ENCODE measurements at regions not wholly inside any gene's neighbourhood (a gene's known extent, or its start where the extent isn't known, plus 50 kb on each side); places are given as distances from the start of the nearest gene placed in this dataset.
"Not testable (repeated sequence)": the region's sequence is repeated elsewhere in the genome, so short reads cannot be mapped to it uniquely, and the experiment has no call there.

DNA sequence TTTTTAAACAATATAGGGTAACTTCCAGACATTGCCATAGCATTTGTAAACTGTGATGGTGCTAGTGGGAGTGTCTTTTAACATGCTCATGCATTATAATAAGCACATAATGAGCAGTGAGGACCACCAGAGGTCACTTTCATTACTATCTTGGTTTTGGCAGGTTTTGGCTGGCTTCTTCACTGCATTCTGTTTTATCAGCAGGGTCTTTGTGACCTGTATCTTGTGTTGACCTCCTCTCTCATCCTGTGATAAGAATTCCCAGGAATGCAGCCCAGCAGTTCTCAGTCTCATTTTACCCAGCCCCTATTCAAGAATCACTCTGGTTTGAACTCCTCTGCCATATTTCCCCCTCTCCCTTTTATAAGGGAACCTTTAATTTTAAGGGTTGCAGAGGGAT lies 91.3 kb downstream of the ZNF467 start:
- no peak for DNase-seq

GRCh38 chr7:149681274-149681673 lies 92.1 kb downstream of the ZNF467 start:
- DNase-seq: no peak

DNA sequence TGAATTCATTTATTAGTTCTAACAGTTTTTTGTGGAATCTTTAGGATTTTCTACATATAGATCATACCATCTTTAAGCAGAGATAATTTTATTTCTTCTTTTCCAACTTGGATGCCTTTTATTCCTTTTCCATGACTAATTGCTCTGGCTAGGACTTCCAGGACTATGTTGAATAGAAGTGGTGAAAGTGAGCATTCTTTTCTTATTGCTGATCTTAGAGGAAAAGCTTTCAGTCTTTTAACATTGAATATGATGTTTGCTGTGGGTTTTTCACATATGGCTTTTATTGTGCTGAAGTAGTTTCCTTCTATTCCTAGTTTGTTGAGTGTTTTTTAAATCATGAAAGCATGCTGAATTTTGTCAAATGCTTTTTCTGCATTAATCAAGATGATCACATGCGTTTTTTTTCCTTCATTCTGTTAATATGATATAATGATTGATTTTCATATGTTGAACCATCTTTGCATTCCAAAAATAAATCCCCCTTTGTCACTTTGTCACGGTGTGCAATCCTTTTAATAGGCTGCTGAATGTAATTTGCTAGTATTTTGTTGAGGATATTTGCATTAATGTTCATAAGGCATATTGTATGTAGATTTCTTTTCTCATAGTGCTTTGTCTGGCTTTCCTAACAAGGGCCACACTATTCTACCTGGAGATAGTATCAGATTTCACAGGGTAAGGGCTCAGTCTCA lies 92.9 kb downstream of the ZNF467 start:
- no peak for DNase-seq

- not testable (repeated sequence) for DNase-seq
Measured at GRCh38 chr7:149674728-149675385, 98.5 kb downstream of the ZNF467 start.

GRCh38 chr7:149673006-149673405 lies 100.4 kb downstream of the ZNF467 start:
- no peak for DNase-seq

DNA sequence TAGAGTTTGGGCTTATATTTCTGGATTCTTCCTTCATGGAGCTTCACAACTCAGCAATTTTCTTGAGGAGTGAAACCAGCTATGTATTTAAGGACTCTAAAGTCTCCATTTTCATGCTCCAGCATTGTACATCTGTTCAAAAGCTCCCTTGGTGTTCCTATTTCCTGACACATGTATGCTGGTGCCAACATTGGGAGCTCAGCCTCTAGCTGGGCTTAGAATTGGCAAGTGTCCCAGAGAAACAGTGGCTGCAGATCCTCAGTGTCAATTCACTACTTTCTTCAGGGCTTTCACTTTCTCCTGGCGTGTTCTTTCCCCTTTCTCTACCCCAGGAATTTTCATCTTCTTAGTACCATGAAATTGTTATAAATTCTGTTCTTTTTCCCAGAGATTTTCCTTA lies 103.1 kb downstream of the ZNF467 start:
- DNase-seq: peak; percentile 51

GRCh38 chr7:149669121-149669818 lies 104.1 kb downstream of the ZNF467 start:
- DNase-seq: no peak

GRCh38 chr7:149666360-149666945 lies 106.9 kb downstream of the ZNF467 start:
- DNase-seq: no peak

GRCh38 chr7:149665618-149666017 lies 107.8 kb downstream of the ZNF467 start:
- not testable (repeated sequence) for DNase-seq

- DNase-seq: no peak
Measured at GRCh38 chr7:149664666-149665065, 108.7 kb downstream of the ZNF467 start.

DNA sequence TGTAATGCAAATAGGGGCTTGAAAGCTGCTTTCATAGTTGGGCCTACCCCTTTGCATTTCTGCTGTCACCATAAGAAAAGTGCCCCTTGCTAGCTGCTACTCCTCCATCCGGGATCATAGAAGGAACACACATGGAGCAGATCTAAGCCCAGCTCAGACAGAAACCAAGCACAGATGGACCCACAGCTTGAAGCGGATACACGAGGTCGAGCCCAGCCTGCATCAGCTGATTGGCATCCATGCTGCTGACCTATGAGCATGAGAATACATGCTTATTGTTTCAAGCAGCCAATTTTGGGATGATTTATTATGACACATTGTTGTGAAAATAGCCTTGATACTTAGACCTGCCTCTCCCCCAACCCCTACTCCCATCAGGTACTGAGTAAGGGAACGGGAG lies 109.2 kb downstream of the ZNF467 start:
- no peak for DNase-seq

DNA sequence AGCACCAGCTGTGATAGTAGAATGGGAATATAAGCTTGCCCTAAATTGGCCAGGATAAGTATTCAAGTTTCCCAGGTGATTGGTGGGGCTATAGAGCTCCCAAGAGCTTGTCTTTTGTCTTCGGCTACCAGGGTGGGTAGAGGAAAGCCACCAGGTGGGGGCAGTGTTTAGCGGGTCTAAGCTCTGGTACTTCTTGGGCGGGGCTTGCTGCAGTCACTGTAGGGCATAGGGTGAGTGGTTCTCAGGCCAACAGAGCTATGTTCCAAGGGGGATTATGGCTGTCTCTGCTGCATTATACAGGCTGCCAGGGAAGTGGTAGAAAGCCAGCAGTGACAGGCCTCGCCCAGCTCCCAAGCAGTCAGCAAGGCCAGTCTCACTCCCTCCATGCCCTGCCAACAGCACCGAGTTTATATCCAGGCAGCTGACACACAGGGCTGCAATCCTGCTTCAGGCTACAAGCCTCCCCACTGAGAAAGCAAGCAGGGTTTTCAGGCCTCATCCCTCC lies 110.7 kb downstream of the ZNF467 start:
- peak; percentile 43 for DNase-seq

DNA sequence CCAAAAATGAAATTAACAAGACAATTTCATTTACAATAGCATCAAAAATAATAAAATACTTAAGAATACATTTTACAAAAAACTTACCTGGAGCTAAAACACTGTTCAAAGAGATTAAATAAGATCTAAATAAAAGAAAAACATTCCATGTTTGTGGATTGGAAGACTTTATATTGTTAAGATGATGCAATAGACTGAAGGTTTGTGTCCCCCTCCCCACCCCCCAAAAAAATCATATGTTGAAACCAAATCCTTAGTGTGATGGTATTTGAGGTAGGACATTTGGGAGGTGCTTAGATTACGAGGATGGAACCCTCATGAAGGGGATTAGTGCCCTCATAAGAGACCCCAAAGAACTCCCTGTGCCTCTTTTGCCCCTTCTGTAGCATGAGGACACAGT lies 117.6 kb downstream of the ZNF467 start:
- no peak for DNase-seq

- no peak for DNase-seq
Measured at GRCh38 chr7:149654588-149654987, 118.8 kb downstream of the ZNF467 start.

DNA sequence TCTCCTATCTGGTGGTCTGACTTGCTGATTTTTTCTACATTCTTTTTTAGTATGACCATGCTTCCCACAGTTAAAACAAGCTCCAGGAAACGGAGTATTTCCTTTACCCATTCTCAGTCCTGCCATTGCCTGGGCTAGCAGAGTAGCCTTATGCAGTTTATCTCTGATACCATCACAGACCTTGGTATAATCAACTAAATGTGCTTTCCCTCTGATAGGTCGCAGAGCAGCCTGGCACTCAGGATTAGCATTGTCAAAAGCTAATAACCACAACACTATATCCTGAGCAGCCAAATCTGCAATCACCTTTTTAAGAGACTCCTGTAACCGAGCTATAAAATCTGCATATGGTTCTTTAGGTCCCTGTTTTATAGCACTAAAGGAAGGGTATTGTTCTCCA lies 123.2 kb downstream of the ZNF467 start:
- DNase-seq: not testable (repeated sequence)

- DNase-seq: no peak
Measured at GRCh38 chr7:149644754-149645153, 128.6 kb downstream of the ZNF467 start.

DNA sequence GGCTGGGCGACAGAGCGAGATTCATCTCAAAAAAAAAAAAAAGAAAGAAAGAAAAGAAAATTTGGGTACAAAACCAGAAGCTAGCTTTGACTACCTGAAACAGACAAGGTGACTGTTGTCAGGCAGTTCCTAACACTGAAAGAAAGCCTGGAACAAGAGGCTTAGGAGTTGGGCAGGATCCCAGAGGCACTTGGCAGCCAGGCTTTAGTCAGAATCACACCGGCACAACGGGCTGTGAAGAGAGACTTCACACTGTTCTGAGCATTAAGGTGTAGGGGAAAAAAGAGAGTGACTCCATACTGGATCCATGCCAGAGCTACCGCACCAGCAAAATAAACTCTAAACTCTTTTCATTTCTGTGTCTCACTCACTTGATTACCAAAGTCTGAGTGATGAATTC lies 130.8 kb downstream of the ZNF467 start:
- no peak for DNase-seq

- DNase-seq: no peak
Measured at GRCh38 chr7:149638566-149639320, 134.6 kb downstream of the ZNF467 start.

DNA sequence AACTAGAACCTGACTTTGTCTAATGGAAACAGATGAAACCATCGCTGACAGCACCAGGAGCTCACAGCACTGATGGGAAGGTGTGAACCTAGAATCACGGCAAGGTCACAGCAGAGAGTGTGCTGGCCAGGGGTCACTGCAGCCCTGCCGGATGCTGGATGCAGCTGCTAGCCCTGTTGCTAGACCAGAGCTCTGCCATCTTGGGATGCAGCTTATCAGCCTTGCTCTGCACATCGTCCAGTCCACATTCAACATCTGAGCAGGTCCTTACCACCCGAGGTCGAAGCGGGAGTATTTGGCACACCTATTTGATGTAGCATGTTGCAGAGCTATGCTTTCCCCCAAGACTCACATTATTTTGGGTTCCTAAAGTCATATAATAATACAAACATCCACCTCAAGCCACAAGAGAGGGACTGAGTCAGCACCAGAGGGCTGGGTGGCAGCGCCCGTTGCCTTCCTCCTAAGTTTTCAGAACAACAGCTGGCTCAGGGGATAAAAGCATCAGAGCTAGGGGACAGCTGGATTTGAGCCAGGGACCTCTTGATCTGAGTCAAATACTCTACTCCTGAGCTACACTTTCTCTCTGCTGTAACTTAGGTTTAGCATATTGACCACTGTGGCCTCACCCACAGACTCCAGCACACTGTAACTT lies 135.3 kb downstream of the ZNF467 start:
- no peak for DNase-seq

- DNase-seq: no peak
Measured at GRCh38 chr7:149635561-149636329, 137.6 kb downstream of the ZNF467 start.

All from hindlimb muscle (tissue), 1 donor.